Activated CD4-positive, alpha-beta T cell treated with anti-CD3 and anti-CD28 coated beads for 36 hours (primary cell): ENCODE measurements at regions not wholly inside any gene's neighbourhood (a gene's known extent, or its start where the extent isn't known, plus 50 kb on each side); places are given as distances from the start of the nearest gene placed in this dataset.

Experiments used
- ATAC-seq: fragments of 200-7000 bp; cut with Tn5 transposase; one replicate; pipeline ENCODE4 v1.10.0; 2021; ENCODE audit warnings: mild to moderate bottlenecking, moderate library complexity
- CTCF ChIA-PET: fragments of 350-600 bp; sonication (Branson Sonifier 250); formaldehyde crosslinking; loops from one replicate; lab custom pipeline; 2021; ENCODE audit warnings: antibody characterized with exemption; lab: Charles Lee
- POLR2A ChIA-PET: fragments of 350-600 bp; sonication (Branson Sonifier 250); formaldehyde crosslinking; loops from one replicate; lab custom pipeline; 2021; ENCODE audit warnings: antibody characterized with exemption, inconsistent platforms; lab: Charles Lee
- DNase-seq: peaks from one replicate; pipeline ENCODE4 v3.0.0-alpha.2; 2020
- H3K27ac Mint-ChIP-seq: one replicate; pipeline ENCODE4 v1.8.0; 2021; ENCODE audit warnings: mixed read lengths
- H3K27me3 Mint-ChIP-seq: one replicate; pipeline ENCODE4 v1.8.0; 2021; ENCODE audit warnings: mixed read lengths
- H3K36me3 Mint-ChIP-seq: one replicate; pipeline ENCODE4 v1.8.0; 2021; ENCODE audit warnings: low read depth, mixed read lengths
- H3K4me1 Mint-ChIP-seq: one replicate; pipeline ENCODE4 v1.8.0; 2021; ENCODE audit warnings: mixed read lengths
- H3K4me3 Mint-ChIP-seq: one replicate; pipeline ENCODE4 v1.8.0; 2021; ENCODE audit warnings: mild to moderate bottlenecking, moderate library complexity, mixed read lengths
- H3K9me3 Mint-ChIP-seq: one replicate; pipeline ENCODE4 v1.8.0; 2021; ENCODE audit warnings: low read depth, mixed read lengths
- intact Hi-C, 2 experiments: fragments of 100-400 bp; cut with DNase I in 1 of 2; cut with micrococcal nuclease in 1 of 2; formaldehyde crosslinking; loops; one replicate each; pipeline versions ENCODE4 v1.14.2 to v1.15.1; 2022 to 2024; cut with DNase I, micrococcal nuclease

- intact Hi-C loops: no loop called here
- no peaks in the 10 kb centered on the region for H3K27me3 Mint-ChIP-seq
- ATAC-seq: no peak
- DNase-seq: no peak
- H3K36me3 Mint-ChIP-seq: no peaks in the 10 kb centered on the region
- H3K27ac Mint-ChIP-seq: no peak overlapping the region
- no peaks in the 10 kb centered on the region for H3K4me1 Mint-ChIP-seq
- H3K4me3 Mint-ChIP-seq: no peak overlapping the region
- CTCF ChIA-PET: interaction anchor here (1.1 kb wide), 1 partner anchor 19 kb away, joined by 3 read pairs; no protein-coding TSS in a partner anchor
- POLR2A ChIA-PET: no interaction called here
- no peaks in the 10 kb centered on the region for H3K9me3 Mint-ChIP-seq
Observed at GRCh38 chr2:164079258-164079657, 343.4 kb upstream of the FIGN start.

GRCh38 chr2:164078421-164078820, 342.6 kb upstream of the FIGN start:
- DNase-seq (no peak), ATAC-seq (no peak)
- intact Hi-C loops: no loop called here
- CTCF ChIA-PET: no interaction called here
- POLR2A ChIA-PET: no interaction called here
- H3K9me3 Mint-ChIP-seq: no peaks in the 10 kb centered on the region
- H3K27me3 Mint-ChIP-seq: no peaks in the 10 kb centered on the region
- H3K4me1 Mint-ChIP-seq: no peaks in the 10 kb centered on the region
- H3K36me3 Mint-ChIP-seq: no peaks in the 10 kb centered on the region
- no peak overlapping the region for H3K4me3 Mint-ChIP-seq
- H3K27ac Mint-ChIP-seq: no peak overlapping the region

- intact Hi-C loops: no loop called here
- ChIA-PET POLR2A (no interaction called here), CTCF (no interaction called here)
- Mint-ChIP-seq H3K4me3 (no peak overlapping the region), H3K4me1 (no peaks in the 10 kb centered on the region), H3K27me3 (no peaks in the 10 kb centered on the region), H3K9me3 (no peaks in the 10 kb centered on the region), H3K27ac (no peak overlapping the region), H3K36me3 (no peaks in the 10 kb centered on the region)
- ATAC-seq: no peak
- DNase-seq: no peak
Observed at GRCh38 chr2:164073101-164074074, 337.6 kb upstream of the FIGN start.

GRCh38 chr2:164069540-164069939, 333.7 kb upstream of the FIGN start:
- H3K4me3 Mint-ChIP-seq: no peak overlapping the region
- H3K4me1 Mint-ChIP-seq: no peaks in the 10 kb centered on the region
- H3K27ac Mint-ChIP-seq: no peak overlapping the region
- POLR2A ChIA-PET: no interaction called here
- no peaks in the 10 kb centered on the region for H3K36me3 Mint-ChIP-seq
- intact Hi-C loops: loop anchor here in 1 of 2 experiments (10.0 kb wide), 1 partner anchor 725 kb away; no protein-coding TSS in a partner anchor
- ATAC-seq (no peak), DNase-seq (no peak)
- CTCF ChIA-PET: interaction anchor here (0.5 kb wide), 1 partner anchor 783 kb away, joined by 3 read pairs; no protein-coding TSS in a partner anchor
- no peaks in the 10 kb centered on the region for H3K27me3 Mint-ChIP-seq
- H3K9me3 Mint-ChIP-seq: peaks cover 2% of the 10 kb centered on the region

- ChIA-PET POLR2A (no interaction called here), CTCF (interaction anchor here (0.6 kb wide), 1 partner anchor 83 kb away, joined by 3 read pairs; no protein-coding TSS in a partner anchor)
- H3K36me3 Mint-ChIP-seq: no peaks in the 10 kb centered on the region
- ATAC-seq: no peak
- H3K9me3 Mint-ChIP-seq: peaks cover 2% of the 10 kb centered on the region
- H3K4me3 Mint-ChIP-seq: no peak overlapping the region
- DNase-seq: no peak
- intact Hi-C loops: loop anchor here in 1 of 2 experiments (10.0 kb wide), 1 partner anchor 723 kb away; no protein-coding TSS in a partner anchor
- H3K27me3 Mint-ChIP-seq: no peaks in the 10 kb centered on the region
- H3K4me1 Mint-ChIP-seq: no peaks in the 10 kb centered on the region
- H3K27ac Mint-ChIP-seq: no peak overlapping the region
Observed at GRCh38 chr2:164068063-164068462, 332.3 kb upstream of the FIGN start.

- H3K4me3 Mint-ChIP-seq: no peak overlapping the region
- DNase-seq: no peak
- no peaks in the 10 kb centered on the region for H3K36me3 Mint-ChIP-seq
- no peak for ATAC-seq
- no peak overlapping the region for H3K27ac Mint-ChIP-seq
- peaks cover 2% of the 10 kb centered on the region for H3K9me3 Mint-ChIP-seq
- POLR2A ChIA-PET: no interaction called here
- intact Hi-C loops: loop anchor here in 1 of 2 experiments (10.0 kb wide), 1 partner anchor 721 kb away; no protein-coding TSS in a partner anchor
- H3K27me3 Mint-ChIP-seq: no peaks in the 10 kb centered on the region
- CTCF ChIA-PET: no interaction called here
- H3K4me1 Mint-ChIP-seq: no peaks in the 10 kb centered on the region
Observed at GRCh38 chr2:164066095-164066494, 330.3 kb upstream of the FIGN start.

- CTCF ChIA-PET: no interaction called here
- H3K36me3 Mint-ChIP-seq: no peaks in the 10 kb centered on the region
- peaks cover 2% of the 10 kb centered on the region for H3K9me3 Mint-ChIP-seq
- no peaks in the 10 kb centered on the region for H3K27me3 Mint-ChIP-seq
- H3K4me3 Mint-ChIP-seq: no peak overlapping the region
- intact Hi-C loops: loop anchor here in 1 of 2 experiments (10.0 kb wide), 1 partner anchor 720 kb away; no protein-coding TSS in a partner anchor
- DNase-seq: no peak
- no peak overlapping the region for H3K27ac Mint-ChIP-seq
- no peaks in the 10 kb centered on the region for H3K4me1 Mint-ChIP-seq
- no peak for ATAC-seq
- POLR2A ChIA-PET: no interaction called here
Observed at GRCh38 chr2:164065038-164065437, 329.2 kb upstream of the FIGN start.

GRCh38 chr2:164061129-164061746, 325.4 kb upstream of the FIGN start:
- H3K4me3 Mint-ChIP-seq: no peak overlapping the region
- intact Hi-C loops: loop anchor here (1.0 to 10.0 kb wide), 3 partner anchors 716 to 869 kb away; no protein-coding TSS in a partner anchor
- H3K9me3 Mint-ChIP-seq: peaks cover 2% of the 10 kb centered on the region
- CTCF ChIA-PET: no interaction called here
- H3K27me3 Mint-ChIP-seq: no peaks in the 10 kb centered on the region
- POLR2A ChIA-PET: no interaction called here
- no peaks in the 10 kb centered on the region for H3K4me1 Mint-ChIP-seq
- ATAC-seq (no peak), DNase-seq (peak; percentile 14)
- H3K36me3 Mint-ChIP-seq: no peaks in the 10 kb centered on the region
- H3K27ac Mint-ChIP-seq: no peak overlapping the region

DNA sequence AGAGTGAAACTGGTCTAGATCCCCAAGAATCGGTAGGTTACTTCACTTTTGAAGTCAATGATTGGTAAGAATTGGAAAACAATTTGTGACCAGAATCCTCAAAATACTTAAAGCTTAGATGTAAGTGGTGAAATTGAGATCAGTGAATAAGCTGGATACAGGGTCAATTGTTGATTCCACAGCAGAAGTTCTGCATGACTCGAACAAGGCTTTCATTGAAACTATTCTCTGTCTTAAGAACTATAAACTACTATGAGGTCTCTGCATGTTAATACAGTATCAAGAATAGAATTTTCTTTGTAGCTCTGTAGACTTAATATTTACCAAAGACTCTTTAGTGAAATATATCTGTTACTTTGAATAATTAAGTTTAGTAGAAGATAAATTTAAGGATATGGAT, 324.2 kb upstream of the FIGN start:
- Mint-ChIP-seq H3K27ac (no peak overlapping the region), H3K27me3 (no peaks in the 10 kb centered on the region), H3K4me1 (no peaks in the 10 kb centered on the region), H3K9me3 (no peaks in the 10 kb centered on the region), H3K36me3 (no peaks in the 10 kb centered on the region), H3K4me3 (no peak overlapping the region)
- ChIA-PET CTCF (interaction anchor here (1.0 kb wide), 1 partner anchor 19 kb away, joined by 3 read pairs; no protein-coding TSS in a partner anchor), POLR2A (no interaction called here)
- intact Hi-C loops: loop anchor here (5.0 to 10.0 kb wide), 2 partner anchors 715 to 868 kb away; no protein-coding TSS in a partner anchor
- DNase-seq (no peak), ATAC-seq (no peak)

DNA sequence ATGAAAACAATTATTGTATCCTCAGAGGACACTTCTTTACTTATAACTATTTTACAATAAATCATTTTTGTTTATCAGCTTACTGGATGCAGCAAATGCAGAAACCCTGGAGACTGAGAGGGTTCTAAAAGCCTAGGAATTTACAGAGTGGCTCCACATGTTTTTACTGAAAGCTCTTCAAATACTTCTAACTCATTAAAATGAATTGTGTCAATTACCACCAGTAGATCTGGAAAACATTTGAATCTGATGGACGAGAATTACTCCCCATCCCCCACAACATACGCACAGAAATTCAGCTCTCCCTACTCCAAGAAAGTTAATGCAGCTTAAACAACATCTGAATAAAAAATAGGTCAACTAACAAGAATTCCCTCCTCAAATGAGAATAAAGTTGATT, 319.8 kb upstream of the FIGN start:
- DNase-seq (no peak), ATAC-seq (no peak)
- ChIA-PET POLR2A (no interaction called here), CTCF (no interaction called here)
- no peak overlapping the region for H3K27ac Mint-ChIP-seq
- no peaks in the 10 kb centered on the region for H3K36me3 Mint-ChIP-seq
- intact Hi-C loops: no loop called here
- no peaks in the 10 kb centered on the region for H3K9me3 Mint-ChIP-seq
- no peaks in the 10 kb centered on the region for H3K27me3 Mint-ChIP-seq
- H3K4me3 Mint-ChIP-seq: no peak overlapping the region
- H3K4me1 Mint-ChIP-seq: no peaks in the 10 kb centered on the region

DNA sequence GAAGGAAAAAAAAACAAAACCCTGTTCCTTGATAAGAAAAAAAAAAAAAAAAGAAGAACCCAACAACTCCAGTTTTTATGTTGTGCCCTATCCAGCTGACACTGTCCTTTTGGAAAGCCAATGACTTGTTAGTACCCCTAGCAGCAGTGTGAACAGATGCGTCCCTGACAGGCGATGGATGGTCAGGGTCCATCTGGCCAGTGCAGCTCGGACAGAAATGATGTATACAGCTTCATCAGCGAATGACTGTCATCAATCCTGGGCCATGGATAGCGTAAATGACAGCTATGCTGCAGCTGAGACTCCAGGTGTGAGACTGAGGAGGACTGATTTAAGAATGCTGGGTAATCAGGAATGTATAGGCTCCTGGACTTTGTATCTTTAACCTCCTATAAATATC, 318.8 kb upstream of the FIGN start:
- H3K36me3 Mint-ChIP-seq: no peaks in the 10 kb centered on the region
- H3K27ac Mint-ChIP-seq: no peak overlapping the region
- H3K9me3 Mint-ChIP-seq: no peaks in the 10 kb centered on the region
- no peaks in the 10 kb centered on the region for H3K4me1 Mint-ChIP-seq
- intact Hi-C loops: no loop called here
- no peak for ATAC-seq
- ChIA-PET POLR2A (no interaction called here), CTCF (no interaction called here)
- DNase-seq: no peak
- H3K4me3 Mint-ChIP-seq: no peak overlapping the region
- no peaks in the 10 kb centered on the region for H3K27me3 Mint-ChIP-seq
